Left cardiac atrium (tissue), 4 donors: ENCODE measurements at regions not wholly inside any gene's neighbourhood (a gene's known extent, or its start where the extent isn't known, plus 50 kb on each side); places are given as distances from the start of the nearest gene placed in this dataset.

Source experiments
- ATAC-seq, 2 donors: fragments of 200-7000 bp; cut with Tn5 transposase; one replicate each; pipeline ENCODE4 v1.9.1; 2020; ENCODE audit warnings: mild to moderate bottlenecking in 2 of 2, moderate library complexity in 2 of 2
- DNase-seq: peaks from one replicate; pipeline ENCODE4 v3.0.0-alpha.2; 2020
- intact Hi-C, 2 donors: fragments of 100-400 bp; cut with DNase I; formaldehyde crosslinking; loops; one replicate each; pipeline versions ENCODE4 v1.14.1 to v1.15.1; 2022 to 2023
- donor health status: DM: no; HTN: yes; CAD: no.
- donor health status: DM: no; HTN: yes; CAD: no; lungs with severe emphysema.
- donor health status: DM: yes; HTN: yes; CAD: no.
- donor health status: Dilated cardiomyopathy.

GRCh38 chr10:58991856-58992255 is 184.6 kb upstream of the PHYHIPL start:
- DNase-seq (no peak), ATAC-seq (no peak)
- intact Hi-C loops = no loop called here

GRCh38 chr10:58992830-58993460 is 183.5 kb upstream of the PHYHIPL start:
- DNase-seq (no peak), ATAC-seq (no peak)
- intact Hi-C loops = no loop called here

GRCh38 chr10:58993480-58994221 is 182.8 kb upstream of the PHYHIPL start:
- no peak for ATAC-seq
- intact Hi-C loops = no loop called here
- no peak for DNase-seq

DNA sequence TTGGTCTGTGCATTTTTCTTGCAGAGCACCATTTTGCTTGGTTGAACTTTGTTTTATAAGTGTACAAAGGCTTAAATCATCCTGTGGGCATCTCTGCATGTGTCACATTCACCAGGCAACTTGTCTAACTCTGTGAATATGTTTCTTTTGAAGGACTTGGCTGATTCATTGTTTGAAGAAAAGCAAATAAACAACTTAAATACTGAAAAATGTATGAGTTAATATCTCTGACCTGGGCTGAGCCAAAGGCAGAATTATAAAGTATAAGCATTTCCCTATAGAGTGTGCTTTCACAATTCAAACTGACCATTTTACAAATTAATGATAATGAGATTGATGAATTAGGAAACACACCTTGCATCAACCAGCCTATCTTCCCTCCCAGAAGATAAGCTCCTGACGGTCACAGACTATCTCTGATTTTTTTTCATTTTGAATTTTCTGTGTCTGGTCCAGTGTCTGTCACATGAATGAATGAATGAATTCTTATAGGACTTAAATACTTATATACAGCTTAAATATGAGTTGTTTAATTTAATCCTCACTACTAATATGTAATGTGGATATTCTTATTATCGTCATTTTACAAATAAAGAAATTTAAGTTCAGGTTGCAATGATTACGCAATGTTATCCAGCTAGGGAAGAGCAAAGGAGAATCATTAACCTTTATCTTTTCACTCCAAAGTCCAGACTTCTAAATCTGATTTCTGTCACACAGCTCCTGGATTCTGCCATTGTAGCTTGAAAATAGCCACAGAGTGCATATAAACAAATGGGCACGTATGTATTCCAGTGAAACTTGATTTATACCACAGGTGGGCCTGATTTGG is 182.0 kb upstream of the PHYHIPL start:
- no peak for DNase-seq
- ATAC-seq = no peak
- intact Hi-C loops = no loop called here

- DNase-seq (no peak), ATAC-seq (no peak)
- intact Hi-C loops = no loop called here
Measured at GRCh38 chr10:58995058-58995596, 181.3 kb upstream of the PHYHIPL start.

DNA sequence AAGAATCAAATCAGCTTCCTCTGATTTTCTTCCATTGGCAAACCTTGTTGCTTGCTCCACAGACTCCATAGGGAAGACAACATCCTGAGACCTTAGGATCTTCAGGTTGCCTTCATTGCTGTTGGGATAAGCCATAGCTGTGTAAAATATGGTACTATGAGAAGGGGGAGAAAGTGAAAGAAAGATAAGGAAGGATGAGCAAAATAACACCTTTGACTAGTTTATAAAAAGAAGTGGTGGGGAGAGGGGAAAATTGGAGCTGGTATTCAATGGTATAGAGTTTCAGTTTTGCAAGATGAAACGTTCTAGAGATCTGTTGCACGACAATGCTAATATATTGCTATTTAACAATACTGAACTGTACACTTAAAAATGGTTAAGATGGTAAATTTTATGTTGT is 180.4 kb upstream of the PHYHIPL start:
- intact Hi-C loops = no loop called here
- DNase-seq (no peak), ATAC-seq (no peak)

GRCh38 chr10:58996866-58997265 is 179.6 kb upstream of the PHYHIPL start:
- intact Hi-C loops = no loop called here
- ATAC-seq (no peak), DNase-seq (no peak)

- DNase-seq = peak; percentile 56
- intact Hi-C loops = no loop called here
- peak; percentile 96 to 98 for ATAC-seq
Measured at GRCh38 chr10:58998924-58999713, 177.3 kb upstream of the PHYHIPL start.

DNA sequence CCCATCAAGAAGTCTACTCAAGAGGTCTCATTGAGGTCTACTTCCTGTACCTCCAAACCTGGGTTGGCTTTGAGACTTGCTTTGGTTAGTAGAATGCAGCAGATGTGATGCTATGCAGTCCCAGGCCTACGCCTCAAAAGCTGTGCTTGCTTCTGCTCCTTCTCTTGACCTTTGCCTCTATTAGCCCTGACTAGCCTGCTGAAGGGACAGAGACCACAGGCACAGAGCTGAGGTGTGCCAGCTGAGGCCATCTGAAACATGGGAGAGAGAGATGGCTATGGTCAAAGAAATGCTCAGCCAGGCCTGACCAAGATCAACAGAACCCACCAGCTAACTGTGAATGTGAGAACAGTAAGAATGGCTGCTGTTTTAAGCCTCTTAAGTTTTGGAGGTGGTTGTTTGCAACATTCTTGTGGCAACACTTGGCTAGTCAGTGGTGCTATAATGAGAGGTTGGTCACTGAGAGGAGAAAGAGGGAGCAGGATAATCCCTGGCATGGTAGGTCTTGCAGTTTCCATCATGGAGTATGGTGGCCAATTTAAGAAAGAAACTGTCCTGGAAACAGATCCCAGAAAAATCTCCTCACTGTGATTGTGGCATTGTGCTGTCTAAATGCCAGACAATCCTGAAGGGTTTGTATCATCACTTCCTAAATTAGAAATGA is 176.1 kb upstream of the PHYHIPL start:
- intact Hi-C loops = no loop called here
- DNase-seq (no peak), ATAC-seq (peak; percentile 24 to 51)

DNA sequence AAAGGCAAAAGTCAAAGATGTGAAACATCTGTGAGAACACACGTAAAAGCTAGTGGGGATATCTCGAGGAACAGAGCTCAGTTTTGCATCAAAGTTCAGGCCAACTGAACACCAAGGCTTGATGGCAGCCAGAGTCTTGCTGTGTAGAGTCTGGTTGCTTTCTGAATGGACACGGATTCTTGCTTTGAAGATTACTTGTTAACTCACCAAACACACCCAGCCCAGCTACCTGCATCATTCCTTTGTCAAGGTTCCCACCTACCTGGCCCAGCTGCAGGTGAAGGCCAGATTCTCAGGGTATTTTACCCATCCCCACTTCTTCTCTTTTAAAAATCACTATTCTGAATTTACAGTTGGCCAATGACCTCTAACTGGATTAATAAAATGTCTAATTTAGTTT is 174.4 kb upstream of the PHYHIPL start:
- intact Hi-C loops = no loop called here
- no peak for ATAC-seq
- no peak for DNase-seq

DNA sequence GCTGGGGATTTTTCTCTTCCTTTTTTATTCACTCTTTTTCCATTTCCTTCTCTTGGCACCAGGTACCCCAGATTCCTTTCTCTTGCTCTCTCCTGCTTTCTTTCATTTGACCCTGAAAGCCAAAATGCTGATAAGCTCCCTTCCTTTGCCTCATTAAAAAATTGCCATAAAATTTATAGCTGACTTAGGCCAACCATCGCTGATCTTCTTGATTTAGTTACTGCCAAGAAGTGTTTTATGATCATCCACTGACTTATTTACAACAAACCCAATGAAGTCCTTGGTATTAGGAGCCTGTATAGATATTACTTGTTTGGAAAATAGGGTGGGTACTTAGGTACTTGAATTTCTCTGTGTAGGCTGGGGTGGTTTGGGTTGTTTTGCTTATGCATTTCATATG is 173.2 kb upstream of the PHYHIPL start:
- ATAC-seq = no peak
- intact Hi-C loops = no loop called here
- no peak for DNase-seq

- ATAC-seq (no peak), DNase-seq (no peak)
- intact Hi-C loops = no loop called here
Measured at GRCh38 chr10:59004392-59004791, 172.1 kb upstream of the PHYHIPL start.

DNA sequence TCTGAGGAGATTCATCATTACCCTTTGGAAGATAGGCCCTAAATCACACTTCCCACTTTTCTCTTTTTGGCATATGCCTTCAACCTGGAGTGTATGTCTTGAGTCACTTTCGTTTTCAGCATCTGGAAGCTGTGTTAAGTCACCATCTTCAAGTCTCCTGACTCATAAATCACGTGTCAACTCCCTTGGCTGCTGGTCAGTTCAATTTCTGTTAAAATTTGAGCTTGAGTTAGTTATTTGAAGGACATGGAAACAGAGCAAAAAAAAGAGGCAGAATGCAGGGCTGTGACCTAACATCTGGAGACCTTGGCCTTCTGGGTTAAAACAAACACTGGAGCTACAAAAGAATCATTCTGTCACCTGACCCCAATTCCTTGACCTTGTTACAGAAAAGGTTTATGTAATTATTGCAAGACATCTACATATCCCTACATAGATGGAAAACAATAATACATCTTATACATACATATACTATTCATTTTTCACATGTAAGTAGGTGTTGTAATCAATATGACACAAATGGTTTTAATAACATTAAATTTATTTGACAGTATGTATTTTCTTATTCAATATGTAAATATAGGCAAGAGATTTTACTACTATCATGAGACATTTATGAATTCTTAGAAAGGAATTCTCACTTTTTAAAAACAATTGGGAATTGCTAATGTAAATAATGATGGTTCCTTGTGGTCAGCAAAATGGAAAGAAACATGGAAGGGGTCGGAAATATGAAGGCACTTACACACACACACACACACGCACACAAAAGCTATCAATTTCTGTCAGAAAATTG is 169.7 kb upstream of the PHYHIPL start:
- intact Hi-C loops = no loop called here
- no peak for DNase-seq
- ATAC-seq = peak; percentile 57 to 76

DNA sequence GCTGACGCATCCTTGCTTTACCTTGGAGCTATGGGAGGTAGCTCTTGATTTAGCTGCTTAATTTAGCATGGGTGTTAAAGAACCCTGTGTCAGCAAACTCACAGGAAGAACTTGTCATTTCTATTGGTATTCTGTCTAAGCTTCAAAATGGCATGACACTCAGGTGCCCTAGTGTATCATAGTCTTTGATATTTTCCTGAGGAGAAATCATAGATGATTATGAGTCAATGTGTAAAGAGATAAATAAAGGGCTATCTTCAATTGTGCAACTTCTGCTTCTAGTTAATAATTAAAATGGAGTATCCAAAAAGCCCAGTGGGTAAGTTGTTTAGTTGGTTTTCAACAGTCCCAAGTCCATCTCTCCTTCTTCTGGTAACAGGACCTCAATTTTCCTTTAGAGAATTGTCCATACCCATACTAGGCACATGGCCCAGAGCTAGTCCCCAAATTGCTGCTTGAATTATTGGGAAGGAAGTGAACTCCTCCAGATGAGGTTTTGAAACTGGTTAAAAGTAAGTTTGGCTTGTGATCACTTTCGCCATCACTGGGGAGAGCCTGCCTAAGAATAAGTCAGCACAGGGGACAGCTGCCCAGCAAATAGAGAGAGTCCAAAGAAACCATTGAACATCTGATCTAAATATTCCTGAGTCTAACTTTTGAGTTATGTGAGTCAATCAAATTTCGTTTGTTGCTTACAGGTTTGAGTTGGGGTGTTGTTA is 169.0 kb upstream of the PHYHIPL start:
- DNase-seq = no peak
- intact Hi-C loops = no loop called here
- no peak for ATAC-seq

GRCh38 chr10:59008452-59008851 is 168.0 kb upstream of the PHYHIPL start:
- intact Hi-C loops = no loop called here
- no peak for ATAC-seq
- DNase-seq = no peak

DNA sequence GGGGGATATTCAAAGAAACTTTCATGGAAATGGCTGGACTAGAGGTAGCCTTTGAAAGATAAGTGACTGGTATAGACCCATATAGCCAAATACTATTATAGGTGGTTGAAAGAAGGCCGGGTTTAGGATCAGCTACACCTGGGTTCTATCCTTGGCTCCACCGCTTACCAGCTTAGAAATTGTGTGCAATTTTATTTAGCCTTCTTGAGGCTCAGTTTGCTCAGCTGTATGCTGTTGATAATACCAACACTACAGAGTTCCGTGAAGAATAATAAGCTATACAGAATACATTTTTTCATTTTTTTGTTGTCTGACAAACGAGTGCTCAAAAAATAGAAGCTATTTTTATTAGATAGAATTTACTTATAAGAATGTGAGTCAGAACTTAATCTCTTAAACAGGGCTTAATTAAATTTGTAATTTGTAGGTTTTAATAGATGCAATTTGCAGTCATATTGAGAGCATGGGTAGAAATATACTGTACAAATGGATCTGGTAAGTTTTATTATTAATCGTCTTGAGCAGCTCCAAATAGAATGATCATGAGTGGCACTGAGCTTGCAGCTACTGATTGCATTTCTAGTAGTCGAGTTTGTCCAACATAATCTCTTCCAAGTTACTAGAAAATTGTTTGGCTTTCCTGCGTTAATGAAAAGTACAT is 164.3 kb upstream of the PHYHIPL start:
- intact Hi-C loops = no loop called here
- ATAC-seq (no peak), DNase-seq (no peak)

- intact Hi-C loops = no loop called here
- DNase-seq (no peak), ATAC-seq (no peak)
Measured at GRCh38 chr10:59012839-59013238, 163.6 kb upstream of the PHYHIPL start.
